Neural cell (in vitro differentiated cells): ENCODE measurements at regions not wholly inside any gene's neighbourhood (a gene's known extent, or its start where the extent isn't known, plus 50 kb on each side); places are given as distances from the start of the nearest gene placed in this dataset.

ENCODE experiments used
- H2AFZ ChIP-seq: fragments of 200-600, 300-800 bp; sonication (generic), shearing (Covaris generic); 2 replicates; pipeline ENCODE4 v1.6.0; 2014; ENCODE audit warnings: low read depth, mild to moderate bottlenecking, antibody characterized with exemption, low read length, moderate library complexity
- H3F3A ChIP-seq: fragments of 200-600 bp; shearing (Covaris generic); 2 replicates; pipeline ENCODE4 v1.6.1; 2016; ENCODE audit warnings: mild to moderate bottlenecking, moderate library complexity, mixed read lengths, antibody characterized with exemption, low read length; ENCODE audit not compliant: insufficient read depth, poor library complexity, severe bottlenecking
- H3K27ac ChIP-seq: fragments of 200-600, 300-800 bp; sonication (generic), shearing (Covaris generic); 2 replicates; pipeline ENCODE4 v1.5.1; 2014; ENCODE audit warnings: mild to moderate bottlenecking, low read length, moderate library complexity
- H3K27me3 ChIP-seq: fragments of 300-800, 200-600 bp; sonication (generic), shearing (Covaris generic); 2 replicates; pipeline ENCODE4 v1.6.0; 2014; ENCODE audit warnings: mild to moderate bottlenecking, low read depth, low read length, moderate library complexity; ENCODE audit not compliant: insufficient read depth
- H3K36me3 ChIP-seq: fragments of 300-800, 200-600 bp; sonication (generic), shearing (Covaris generic); 2 replicates; pipeline ENCODE4 v1.5.1; 2014; ENCODE audit warnings: mild to moderate bottlenecking, antibody characterized with exemption, low read length, moderate library complexity; ENCODE audit not compliant: insufficient read depth
- H3K4me2 ChIP-seq: fragments of 300-800, 200-600 bp; sonication (generic), shearing (Covaris generic); 2 replicates; pipeline ENCODE4 v1.6.0; 2014; ENCODE audit warnings: mild to moderate bottlenecking, low read length
- H3K4me3 ChIP-seq: fragments of 300-800, 200-600 bp; sonication (generic), shearing (Covaris generic); 2 replicates; pipeline ENCODE4 v1.5.1; 2014; ENCODE audit warnings: mild to moderate bottlenecking, low read length, moderate library complexity
- H3K79me2 ChIP-seq: fragments of 200-600 bp; shearing (Covaris generic); replicated peaks from 2 replicates; pipeline ENCODE4 v1.6.0; 2014; ENCODE audit warnings: mild to moderate bottlenecking, low read length, moderate library complexity; ENCODE audit not compliant: insufficient read depth
- H3K9ac ChIP-seq: fragments of 300-800, 200-600 bp; sonication (generic), shearing (Covaris generic); 2 replicates; pipeline ENCODE4 v1.6.1; 2016; ENCODE audit warnings: mild to moderate bottlenecking, low read length, mixed read lengths
- H3K9me2 ChIP-seq: fragments of 200-600 bp; shearing (Covaris generic); 2 replicates; pipeline ENCODE4 v1.6.1; 2016; ENCODE audit warnings: mild to moderate bottlenecking, low read length, mixed read lengths; ENCODE audit not compliant: insufficient read depth
- H3K9me3 ChIP-seq: fragments of 200-600, 300-800 bp; sonication (generic), shearing (Covaris generic); 2 replicates; pipeline ENCODE4 v1.6.1; 2016; ENCODE audit warnings: mild to moderate bottlenecking, mixed run types, low read length, moderate library complexity, mixed read lengths
- H4K20me1 ChIP-seq: fragments of 200-600 bp; shearing (Covaris generic); 2 replicates; pipeline ENCODE4 v1.6.1; 2016; ENCODE audit warnings: mild to moderate bottlenecking, mixed run types; ENCODE audit not compliant: insufficient read depth
- CTCF ChIP-seq: fragments of 450-650 bp; IDR thresholded peaks from 2 replicates; pipeline ENCODE4 v1.5.1; 2014; ENCODE audit warnings: antibody characterized with exemption, mild to moderate bottlenecking, moderate library complexity; ENCODE audit not compliant: poor library complexity, severe bottlenecking
- EP300 ChIP-seq: fragments of 450-650 bp; conservative IDR thresholded peaks from 2 replicates; pipeline ENCODE4 v1.6.1; 2014; ENCODE audit warnings: antibody characterized with exemption, mild to moderate bottlenecking, moderate library complexity; ENCODE audit not compliant: poor library complexity, severe bottlenecking
- EZH2 ChIP-seq: fragments of 200-600, 300-800 bp; shearing (Covaris generic), sonication (generic); IDR thresholded peaks from 2 replicates; pipeline ENCODE4 v1.6.1; 2014; ENCODE audit warnings: antibody characterized with exemption, low read length, borderline replicate concordance, mild to moderate bottlenecking; ENCODE audit not compliant: insufficient read depth, poor library complexity, severe bottlenecking
- MXI1 ChIP-seq: fragments of 450-650 bp; conservative IDR thresholded peaks from 2 replicates; pipeline ENCODE4 v1.6.1; 2014; ENCODE audit warnings: antibody characterized with exemption, mild to moderate bottlenecking; ENCODE audit not compliant: poor library complexity, severe bottlenecking
- POLR2AphosphoS5 ChIP-seq: IDR thresholded peaks from 2 replicates; pipeline ENCODE4 v1.6.1; 2012
- RAD21 ChIP-seq: fragments of 450-650 bp; conservative IDR thresholded peaks from 2 replicates; pipeline ENCODE4 v1.6.1; 2014; ENCODE audit warnings: antibody characterized with exemption, mild to moderate bottlenecking, moderate library complexity
- SMC3 ChIP-seq: fragments of 450-650 bp; conservative IDR thresholded peaks from 2 replicates; pipeline ENCODE4 v1.6.1; 2014; ENCODE audit warnings: antibody characterized with exemption, mild to moderate bottlenecking, moderate library complexity; ENCODE audit not compliant: poor library complexity
- TAF1 ChIP-seq: IDR thresholded peaks from 2 replicates; pipeline ENCODE4 v1.6.1; 2012; ENCODE audit warnings: low read depth
- TF ChIP-seq, protein P1 (sequence below): IDR thresholded peaks from 2 replicates; pipeline ENCODE4 v1.6.1; 2012; ENCODE audit warnings: borderline replicate concordance

DNA sequence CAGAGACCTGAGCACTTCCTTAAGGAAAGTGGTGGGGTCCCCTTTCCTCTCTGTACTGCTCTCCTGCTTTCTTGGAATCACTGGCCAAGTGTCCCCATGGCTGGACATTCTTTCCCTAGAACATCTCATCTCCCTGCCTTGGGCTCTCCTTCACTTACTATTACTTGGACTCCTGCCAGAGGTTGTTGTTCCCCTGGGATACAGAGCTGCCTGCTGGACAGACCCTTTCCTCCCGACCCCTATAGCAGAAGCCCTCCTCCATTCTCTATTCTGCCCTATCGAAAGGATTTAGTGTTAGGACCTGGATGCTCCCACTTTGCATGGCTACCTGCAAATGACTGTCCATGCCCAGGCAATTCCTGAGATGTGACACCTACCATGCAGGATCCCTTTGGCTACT lies 164.3 kb upstream of the PODXL start:
- Histone ChIP-seq H3K4me2 (no peak overlapping the region), H3F3A (no peaks in the 10 kb centered on the region), H4K20me1 (no peaks in the 10 kb centered on the region), H3K27me3 (no peaks in the 10 kb centered on the region), H3K9me2 (no peaks in the 10 kb centered on the region), H3K9ac (no peak overlapping the region), H3K79me2 (no peaks in the 10 kb centered on the region), H2AFZ (no peak overlapping the region), H3K4me3 (no peak overlapping the region), H3K27ac (no peak overlapping the region), H3K36me3 (no peaks in the 10 kb centered on the region), H3K9me3 (no peaks in the 10 kb centered on the region)
- TF ChIP-seq RAD21, result no peak
- no peak for TF ChIP-seq POLR2AphosphoS5
- TF ChIP-seq EP300, result no peak
- TF ChIP-seq, protein P1, sequence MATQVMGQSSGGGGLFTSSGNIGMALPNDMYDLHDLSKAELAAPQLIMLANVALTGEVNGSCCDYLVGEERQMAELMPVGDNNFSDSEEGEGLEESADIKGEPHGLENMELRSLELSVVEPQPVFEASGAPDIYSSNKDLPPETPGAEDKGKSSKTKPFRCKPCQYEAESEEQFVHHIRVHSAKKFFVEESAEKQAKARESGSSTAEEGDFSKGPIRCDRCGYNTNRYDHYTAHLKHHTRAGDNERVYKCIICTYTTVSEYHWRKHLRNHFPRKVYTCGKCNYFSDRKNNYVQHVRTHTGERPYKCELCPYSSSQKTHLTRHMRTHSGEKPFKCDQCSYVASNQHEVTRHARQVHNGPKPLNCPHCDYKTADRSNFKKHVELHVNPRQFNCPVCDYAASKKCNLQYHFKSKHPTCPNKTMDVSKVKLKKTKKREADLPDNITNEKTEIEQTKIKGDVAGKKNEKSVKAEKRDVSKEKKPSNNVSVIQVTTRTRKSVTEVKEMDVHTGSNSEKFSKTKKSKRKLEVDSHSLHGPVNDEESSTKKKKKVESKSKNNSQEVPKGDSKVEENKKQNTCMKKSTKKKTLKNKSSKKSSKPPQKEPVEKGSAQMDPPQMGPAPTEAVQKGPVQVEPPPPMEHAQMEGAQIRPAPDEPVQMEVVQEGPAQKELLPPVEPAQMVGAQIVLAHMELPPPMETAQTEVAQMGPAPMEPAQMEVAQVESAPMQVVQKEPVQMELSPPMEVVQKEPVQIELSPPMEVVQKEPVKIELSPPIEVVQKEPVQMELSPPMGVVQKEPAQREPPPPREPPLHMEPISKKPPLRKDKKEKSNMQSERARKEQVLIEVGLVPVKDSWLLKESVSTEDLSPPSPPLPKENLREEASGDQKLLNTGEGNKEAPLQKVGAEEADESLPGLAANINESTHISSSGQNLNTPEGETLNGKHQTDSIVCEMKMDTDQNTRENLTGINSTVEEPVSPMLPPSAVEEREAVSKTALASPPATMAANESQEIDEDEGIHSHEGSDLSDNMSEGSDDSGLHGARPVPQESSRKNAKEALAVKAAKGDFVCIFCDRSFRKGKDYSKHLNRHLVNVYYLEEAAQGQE, result no peak
- no peak for TF ChIP-seq SMC3
- TF ChIP-seq CTCF, result no peak
- TF ChIP-seq MXI1, result no peak
- no peak for TF ChIP-seq TAF1
- TF ChIP-seq EZH2, result no peak

- H3K27ac ChIP-seq, result no peak overlapping the region
- no peaks in the 10 kb centered on the region for H3K79me2 ChIP-seq
- no peaks in the 10 kb centered on the region for H3K36me3 ChIP-seq
- H4K20me1 ChIP-seq, result no peaks in the 10 kb centered on the region
- TF ChIP-seq EZH2, result no peak
- TF ChIP-seq EP300, result no peak
- TF ChIP-seq, protein P1, result no peak
- no peak for TF ChIP-seq TAF1
- no peak for TF ChIP-seq POLR2AphosphoS5
- TF ChIP-seq SMC3, result no peak
- no peak overlapping the region for H3K4me2 ChIP-seq
- no peaks in the 10 kb centered on the region for H3K27me3 ChIP-seq
- no peak overlapping the region for H3K9ac ChIP-seq
- H3K9me2 ChIP-seq, result no peaks in the 10 kb centered on the region
- no peaks in the 10 kb centered on the region for H3K9me3 ChIP-seq
- H2AFZ ChIP-seq, result no peak overlapping the region
- H3K4me3 ChIP-seq, result no peak overlapping the region
- H3F3A ChIP-seq, result no peaks in the 10 kb centered on the region
These were observed 160.8 kb upstream of the PODXL start for GRCh38 chr7:131717181-131717580.
